Pulmonary artery endothelial cell (primary cell): ENCODE measurements at regions not wholly inside any gene's neighbourhood (a gene's known extent, or its start where the extent isn't known, plus 50 kb on each side); places are given as distances from the start of the nearest gene placed in this dataset.

Experiments used
- DNase-seq: peaks from one replicate; pipeline ENCODE4 v3.0.0-alpha.2; 2011; ENCODE audit warnings: low read depth, low spot score

GRCh38 chr3:177563243-177563780 lies 366.0 kb upstream of the TBL1XR1 start:
- DNase-seq = no peak

- no peak for DNase-seq
Measured at GRCh38 chr3:177563792-177564191, 366.5 kb upstream of the TBL1XR1 start.

- no peak for DNase-seq
Measured at GRCh38 chr3:177565981-177566380, 368.7 kb upstream of the TBL1XR1 start.

- DNase-seq = no peak
Measured at GRCh38 chr3:177567833-177568232, 370.6 kb upstream of the TBL1XR1 start.

GRCh38 chr3:177569193-177569592 lies 371.9 kb upstream of the TBL1XR1 start:
- DNase-seq = no peak

GRCh38 chr3:177569875-177570657 lies 372.8 kb upstream of the TBL1XR1 start:
- no peak for DNase-seq

GRCh38 chr3:177571271-177571943 lies 374.1 kb upstream of the TBL1XR1 start:
- DNase-seq = no peak

GRCh38 chr3:177571944-177572315 lies 374.6 kb upstream of the TBL1XR1 start:
- no peak for DNase-seq

GRCh38 chr3:177574222-177574856 lies 377.1 kb upstream of the TBL1XR1 start:
- DNase-seq = no peak

- DNase-seq = no peak
Measured at GRCh38 chr3:177576746-177577145, 379.5 kb upstream of the TBL1XR1 start.

GRCh38 chr3:177578488-177578887 lies 381.2 kb upstream of the TBL1XR1 start:
- no peak for DNase-seq

GRCh38 chr3:177579419-177579818 lies 382.1 kb upstream of the TBL1XR1 start:
- no peak for DNase-seq

GRCh38 chr3:177580437-177580836 lies 383.2 kb upstream of the TBL1XR1 start:
- DNase-seq = no peak

- DNase-seq = no peak
Measured at GRCh38 chr3:177585271-177585670, 388.0 kb upstream of the TBL1XR1 start.

GRCh38 chr3:177589041-177589650 lies 391.9 kb upstream of the TBL1XR1 start:
- no peak for DNase-seq

- no peak for DNase-seq
Measured at GRCh38 chr3:177589911-177590381, 392.7 kb upstream of the TBL1XR1 start.

- no peak for DNase-seq
Measured at GRCh38 chr3:177590826-177591225, 393.5 kb upstream of the TBL1XR1 start.

GRCh38 chr3:177591379-177591778 lies 394.1 kb upstream of the TBL1XR1 start:
- DNase-seq = no peak

GRCh38 chr3:177594096-177594495 lies 396.8 kb upstream of the TBL1XR1 start:
- no peak for DNase-seq

GRCh38 chr3:177595530-177596188 lies 398.4 kb upstream of the TBL1XR1 start:
- DNase-seq = no peak

GRCh38 chr3:177596248-177596815 lies 399.1 kb upstream of the TBL1XR1 start:
- no peak for DNase-seq
